ENCODE measurements at regions not wholly inside any gene's neighbourhood (a gene's known extent, or its start where the extent isn't known, plus 50 kb on each side); places are given as distances from the start of the nearest gene placed in this dataset.
"Not testable (repeated sequence)": the region's sequence is repeated elsewhere in the genome, so short reads cannot be mapped to it uniquely, and the experiment has no call there.

DNA sequence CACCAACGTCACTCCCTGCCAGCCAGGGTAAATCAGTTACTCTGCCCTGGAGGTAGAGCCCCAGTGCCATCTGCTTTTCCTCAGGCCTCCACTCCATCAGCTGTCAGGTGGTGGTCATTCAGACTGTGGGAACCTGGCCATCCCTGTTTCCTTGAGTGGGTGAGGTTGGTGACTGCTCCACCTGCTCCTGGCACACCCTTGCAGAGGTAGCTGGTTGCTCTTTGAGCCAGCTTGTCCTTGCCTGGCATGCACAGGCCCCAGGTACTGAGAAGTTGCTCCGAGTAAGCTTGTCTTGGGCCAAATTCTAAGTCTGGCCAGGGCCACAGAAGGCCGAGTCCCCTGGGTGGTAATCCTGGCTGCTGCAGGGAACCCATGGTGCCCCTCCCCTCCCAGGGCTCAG is 248.3 kb downstream of the CWH43 start:
- H3K4me3 ChIP-seq (ENCODE audit: low read depth in 1 of 2, low read length in 2 of 2); H3K9ac ChIP-seq (ENCODE audit: low read length): not testable (repeated sequence)

GRCh38 chr4:49235413-49236160 is 249.5 kb downstream of the CWH43 start:
- H3K9me3 ChIP-seq (ENCODE audit: low read length); H3K36me3 ChIP-seq (ENCODE audit: insufficient read depth, low read length); H3K27me3 ChIP-seq (ENCODE audit: control insufficient read depth in 1 of 2, insufficient read depth in 2 of 2, low read length in 2 of 2); H3K4me1 ChIP-seq (ENCODE audit: insufficient read depth, low read length); H3K27ac ChIP-seq (ENCODE audit: low read depth, low read length); H3K9ac ChIP-seq (ENCODE audit: low read length); H3K4me3 ChIP-seq (ENCODE audit: low read depth in 1 of 2, low read length in 2 of 2): not testable (repeated sequence)

More for the DNA sequence above, 248.3 kb downstream of the CWH43 start:
- H3K9me3 ChIP-seq (ENCODE audit: low read length); H3K27ac ChIP-seq (ENCODE audit: low read depth, low read length); H3K36me3 ChIP-seq (ENCODE audit: insufficient read depth, low read length); H3K4me1 ChIP-seq (ENCODE audit: insufficient read depth, low read length); H3K27me3 ChIP-seq (ENCODE audit: control insufficient read depth in 1 of 2, insufficient read depth in 2 of 2, low read length in 2 of 2): not testable (repeated sequence)

DNA sequence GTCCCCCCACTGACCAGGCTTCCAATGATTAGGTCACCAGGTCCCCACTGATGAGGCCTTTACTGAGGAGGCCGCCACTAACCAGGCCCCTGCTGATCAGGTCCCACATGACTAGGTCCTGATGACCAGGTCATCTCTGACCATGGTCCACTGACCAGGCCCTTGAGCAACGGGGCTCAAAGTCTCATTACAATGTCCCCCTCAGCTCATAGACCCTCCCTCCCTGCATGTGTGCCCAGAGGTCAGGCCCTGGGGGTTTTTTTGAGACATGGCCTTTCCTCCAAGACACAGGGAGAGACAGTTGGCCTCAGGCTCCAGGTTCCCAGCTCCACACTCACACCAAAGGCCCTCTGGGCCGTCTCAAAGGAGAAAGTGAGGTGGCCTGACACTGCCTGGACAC is 250.4 kb downstream of the CWH43 start:
- H3K27ac ChIP-seq (ENCODE audit: low read depth, low read length); H3K27me3 ChIP-seq (ENCODE audit: control insufficient read depth in 1 of 2, insufficient read depth in 2 of 2, low read length in 2 of 2); H3K4me3 ChIP-seq (ENCODE audit: low read depth in 1 of 2, low read length in 2 of 2); H3K9me3 ChIP-seq (ENCODE audit: low read length); H3K36me3 ChIP-seq (ENCODE audit: insufficient read depth, low read length); H3K9ac ChIP-seq (ENCODE audit: low read length); H3K4me1 ChIP-seq (ENCODE audit: insufficient read depth, low read length): not testable (repeated sequence)

GRCh38 chr4:49241295-49241694 is 255.2 kb downstream of the CWH43 start:
- H3K4me1 ChIP-seq (ENCODE audit: insufficient read depth, low read length); H3K36me3 ChIP-seq (ENCODE audit: insufficient read depth, low read length): not testable (repeated sequence)

DNA sequence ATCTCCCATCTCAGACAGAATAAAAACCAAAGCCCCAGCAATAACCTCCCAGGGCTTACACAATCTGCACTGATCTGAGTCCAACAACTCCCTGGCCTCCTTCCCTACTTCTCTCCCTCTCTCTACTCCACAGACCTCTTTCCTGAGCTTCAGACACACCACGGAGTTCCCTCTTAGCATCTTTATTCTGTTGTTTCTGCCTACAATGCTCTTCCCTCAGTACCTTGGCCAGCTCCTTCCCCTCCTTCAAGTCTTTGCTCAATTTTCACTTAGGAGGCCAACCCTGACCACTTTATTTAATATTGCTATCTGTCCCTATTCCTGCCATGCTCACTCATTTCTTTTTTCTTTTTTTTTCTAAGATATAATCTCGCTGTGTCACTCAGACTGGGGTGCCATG is 276.7 kb downstream of the CWH43 start:
- H3K9ac ChIP-seq (ENCODE audit: low read length); H3K4me1 ChIP-seq (ENCODE audit: insufficient read depth, low read length); H3K27ac ChIP-seq (ENCODE audit: low read depth, low read length); H3K36me3 ChIP-seq (ENCODE audit: insufficient read depth, low read length); H3K4me3 ChIP-seq (ENCODE audit: low read depth in 1 of 2, low read length in 2 of 2); H3K27me3 ChIP-seq (ENCODE audit: control insufficient read depth in 1 of 2, insufficient read depth in 2 of 2, low read length in 2 of 2); H3K9me3 ChIP-seq (ENCODE audit: low read length): not testable (repeated sequence)

More at GRCh38 chr4:49241295-49241694, 255.2 kb downstream of the CWH43 start:
- H3K27me3 ChIP-seq (ENCODE audit: control insufficient read depth in 1 of 2, insufficient read depth in 2 of 2, low read length in 2 of 2); H3K27ac ChIP-seq (ENCODE audit: low read depth, low read length); H3K9ac ChIP-seq (ENCODE audit: low read length); H3K9me3 ChIP-seq (ENCODE audit: low read length); H3K4me3 ChIP-seq (ENCODE audit: low read depth in 1 of 2, low read length in 2 of 2): not testable (repeated sequence)

GRCh38 chr4:49270435-49270834 is 284.4 kb downstream of the CWH43 start:
- H3K9me3 ChIP-seq (ENCODE audit: low read length); H3K27ac ChIP-seq (ENCODE audit: low read depth, low read length); H3K4me1 ChIP-seq (ENCODE audit: insufficient read depth, low read length); H3K4me3 ChIP-seq (ENCODE audit: low read depth in 1 of 2, low read length in 2 of 2); H3K36me3 ChIP-seq (ENCODE audit: insufficient read depth, low read length); H3K9ac ChIP-seq (ENCODE audit: low read length); H3K27me3 ChIP-seq (ENCODE audit: control insufficient read depth in 1 of 2, insufficient read depth in 2 of 2, low read length in 2 of 2): not testable (repeated sequence)

DNA sequence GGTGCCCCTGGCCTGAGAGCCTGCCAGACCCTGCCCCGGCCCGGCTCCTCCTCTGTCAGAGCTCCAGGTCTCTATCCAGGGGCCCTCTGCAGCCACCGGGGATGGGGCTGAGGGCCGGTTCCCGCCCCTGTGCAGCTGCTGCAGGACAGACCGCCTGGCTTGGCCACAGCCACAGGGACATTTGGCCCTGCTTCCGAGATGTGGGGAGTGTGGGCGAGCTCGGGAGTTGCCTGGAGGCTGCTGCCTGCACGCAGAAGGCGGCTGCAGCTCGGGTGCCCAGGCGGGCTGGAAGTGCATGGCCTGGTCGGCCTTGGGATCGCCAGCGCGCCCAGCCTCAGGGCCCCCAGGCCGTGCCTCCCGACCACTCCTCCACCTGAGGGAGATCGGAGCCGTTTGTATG is 284.8 kb downstream of the CWH43 start:
- not testable (repeated sequence) for H3K27ac ChIP-seq (ENCODE audit: low read depth, low read length); H3K4me1 ChIP-seq (ENCODE audit: insufficient read depth, low read length); H3K27me3 ChIP-seq (ENCODE audit: control insufficient read depth in 1 of 2, insufficient read depth in 2 of 2, low read length in 2 of 2); H3K9ac ChIP-seq (ENCODE audit: low read length); H3K4me3 ChIP-seq (ENCODE audit: low read depth in 1 of 2, low read length in 2 of 2); H3K36me3 ChIP-seq (ENCODE audit: insufficient read depth, low read length); H3K9me3 ChIP-seq (ENCODE audit: low read length)

GRCh38 chr4:49285905-49286304 is 299.8 kb downstream of the CWH43 start:
- H3K27ac ChIP-seq (ENCODE audit: low read depth, low read length); H3K4me3 ChIP-seq (ENCODE audit: low read depth in 1 of 2, low read length in 2 of 2); H3K4me1 ChIP-seq (ENCODE audit: insufficient read depth, low read length); H3K27me3 ChIP-seq (ENCODE audit: control insufficient read depth in 1 of 2, insufficient read depth in 2 of 2, low read length in 2 of 2); H3K36me3 ChIP-seq (ENCODE audit: insufficient read depth, low read length); H3K9ac ChIP-seq (ENCODE audit: low read length); H3K9me3 ChIP-seq (ENCODE audit: low read length): not testable (repeated sequence)

DNA sequence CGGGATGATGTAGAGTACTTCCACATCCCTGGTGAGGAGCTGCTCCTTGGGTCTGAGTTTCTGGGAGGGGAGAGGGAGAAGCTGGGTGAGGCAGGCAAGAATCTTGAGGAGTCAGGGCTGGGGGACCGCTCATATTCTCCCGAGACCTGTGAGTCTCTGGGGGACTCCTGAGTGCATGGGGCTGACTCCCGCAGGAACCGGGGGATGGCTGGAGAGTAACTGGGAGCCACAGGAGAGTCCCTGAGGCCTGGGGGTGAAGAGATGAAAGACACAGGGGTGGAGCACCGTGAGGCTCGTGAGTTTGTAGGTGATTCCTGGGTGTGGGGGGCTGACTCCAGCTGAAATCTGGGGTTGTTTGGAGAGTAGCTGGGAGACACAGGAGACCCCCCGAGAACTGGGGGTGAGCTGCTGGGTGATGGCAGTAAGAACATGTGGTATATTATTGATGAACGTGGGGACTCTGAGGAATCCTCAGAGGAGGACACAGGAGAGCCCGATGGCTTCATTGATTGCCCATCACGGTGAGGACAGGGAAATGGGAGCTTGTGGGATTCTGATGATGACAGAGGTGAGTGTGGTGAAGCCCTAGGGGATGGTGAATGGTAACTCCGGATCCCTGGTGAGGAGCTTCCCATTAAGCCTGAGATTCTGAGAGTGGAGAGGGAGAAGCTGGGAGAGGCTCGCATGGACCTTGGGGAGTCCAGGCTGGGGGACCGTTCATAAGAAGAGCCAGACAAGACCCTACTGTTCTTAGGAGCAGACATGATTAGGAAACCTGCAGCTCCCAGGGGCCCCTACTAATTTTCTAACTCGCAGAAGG is 301.1 kb downstream of the CWH43 start:
- not testable (repeated sequence) for H3K27ac ChIP-seq (ENCODE audit: low read depth, low read length); H3K4me3 ChIP-seq (ENCODE audit: low read depth in 1 of 2, low read length in 2 of 2); H3K4me1 ChIP-seq (ENCODE audit: insufficient read depth, low read length); H3K36me3 ChIP-seq (ENCODE audit: insufficient read depth, low read length); H3K27me3 ChIP-seq (ENCODE audit: control insufficient read depth in 1 of 2, insufficient read depth in 2 of 2, low read length in 2 of 2); H3K9me3 ChIP-seq (ENCODE audit: low read length); H3K9ac ChIP-seq (ENCODE audit: low read length)

DNA sequence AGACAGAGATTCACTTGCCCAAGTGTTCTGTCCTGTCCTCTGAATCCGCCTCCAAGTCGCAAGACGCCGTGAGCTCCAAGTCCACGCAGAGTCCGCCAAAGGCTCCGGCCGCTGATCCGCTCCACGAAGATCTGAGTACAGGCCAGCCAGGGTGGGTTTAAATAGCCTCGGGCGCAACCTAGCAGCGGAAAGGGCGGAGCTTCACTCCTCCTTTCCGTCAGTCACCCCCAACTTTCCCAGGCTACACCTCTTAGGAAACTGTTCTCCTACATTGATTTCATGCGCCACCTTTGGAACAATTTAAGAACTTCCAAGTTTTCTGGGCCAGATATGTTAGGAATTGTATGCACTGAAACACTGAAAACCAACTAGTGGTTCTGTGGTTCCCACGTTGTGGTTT is 301.8 kb downstream of the CWH43 start:
- not testable (repeated sequence) for H3K9me3 ChIP-seq (ENCODE audit: low read length); H3K4me1 ChIP-seq (ENCODE audit: insufficient read depth, low read length); H3K9ac ChIP-seq (ENCODE audit: low read length); H3K27me3 ChIP-seq (ENCODE audit: control insufficient read depth in 1 of 2, insufficient read depth in 2 of 2, low read length in 2 of 2); H3K36me3 ChIP-seq (ENCODE audit: insufficient read depth, low read length); H3K4me3 ChIP-seq (ENCODE audit: low read depth in 1 of 2, low read length in 2 of 2); H3K27ac ChIP-seq (ENCODE audit: low read depth, low read length)

GRCh38 chr4:49288796-49289195 is 302.7 kb downstream of the CWH43 start:
- H3K27ac ChIP-seq (ENCODE audit: low read depth, low read length); H3K36me3 ChIP-seq (ENCODE audit: insufficient read depth, low read length); H3K27me3 ChIP-seq (ENCODE audit: control insufficient read depth in 1 of 2, insufficient read depth in 2 of 2, low read length in 2 of 2); H3K4me3 ChIP-seq (ENCODE audit: low read depth in 1 of 2, low read length in 2 of 2); H3K9me3 ChIP-seq (ENCODE audit: low read length); H3K9ac ChIP-seq (ENCODE audit: low read length); H3K4me1 ChIP-seq (ENCODE audit: insufficient read depth, low read length): not testable (repeated sequence)

GRCh38 chr4:49314815-49315214 is 328.7 kb downstream of the CWH43 start:
- H3K4me3 ChIP-seq (ENCODE audit: low read depth in 1 of 2, low read length in 2 of 2); H3K9ac ChIP-seq (ENCODE audit: low read length); H3K4me1 ChIP-seq (ENCODE audit: insufficient read depth, low read length); H3K9me3 ChIP-seq (ENCODE audit: low read length); H3K27me3 ChIP-seq (ENCODE audit: control insufficient read depth in 1 of 2, insufficient read depth in 2 of 2, low read length in 2 of 2); H3K36me3 ChIP-seq (ENCODE audit: insufficient read depth, low read length); H3K27ac ChIP-seq (ENCODE audit: low read depth, low read length): not testable (repeated sequence)
